ENCODE measurements at regions not wholly inside any gene's neighbourhood (a gene's known extent, or its start where the extent isn't known, plus 50 kb on each side); places are given as distances from the start of the nearest gene placed in this dataset.

DNA sequence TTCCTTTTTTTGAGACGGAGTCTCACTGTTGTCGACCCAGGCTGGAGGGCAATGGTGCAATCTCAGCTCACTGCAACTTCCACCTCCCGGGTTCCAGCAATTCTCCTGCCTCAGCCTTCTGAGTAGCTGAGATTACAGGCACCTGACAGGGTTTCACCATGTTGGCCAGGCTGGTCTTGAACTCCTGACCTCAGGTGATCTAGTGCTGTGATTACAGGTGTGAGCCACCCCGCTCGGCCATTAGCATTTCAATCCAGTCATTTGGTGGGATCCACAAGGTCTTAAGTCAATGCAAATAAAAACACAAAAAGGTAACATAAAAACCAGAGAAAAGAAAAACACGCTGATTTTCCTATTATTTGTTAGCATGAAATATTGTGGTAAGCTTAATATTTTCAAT is 1227.2 kb upstream of the TENM4 start:
- CTCF ChIA-PET, result no interaction called here
- DNase-seq (no peak), ATAC-seq (no peak)
- Mint-ChIP-seq H3K4me1 (no peaks in the 10 kb centered on the region), H3K9me3 (ENCODE audit: low read depth) (peaks cover 10% of the 10 kb centered on the region), H3K27ac (no peak overlapping the region), H3K4me3 (no peak overlapping the region), H3K27me3 (no peaks in the 10 kb centered on the region), H3K36me3 (no peaks in the 10 kb centered on the region)

DNA sequence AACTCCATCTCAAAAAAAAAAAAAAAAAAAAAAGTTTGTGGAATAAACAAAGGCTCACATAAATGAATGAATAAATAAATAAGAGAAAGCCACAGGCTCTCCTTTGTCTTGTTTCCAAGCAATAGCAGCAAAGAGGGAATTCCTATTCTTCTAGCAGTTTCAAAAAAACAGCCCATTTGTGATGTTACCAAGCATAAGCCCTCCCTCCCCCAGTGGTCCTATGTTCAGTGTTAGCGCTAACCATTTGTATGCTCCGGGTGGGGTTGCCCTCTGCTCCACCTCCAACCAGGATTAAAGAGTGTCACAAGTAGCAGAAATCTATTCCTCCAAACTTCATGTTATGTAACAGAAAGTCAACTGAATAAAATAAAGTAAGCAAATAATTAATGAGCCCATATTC is 1215.0 kb upstream of the TENM4 start:
- no peaks in the 10 kb centered on the region for H3K36me3 Mint-ChIP-seq
- no peak overlapping the region for H3K27ac Mint-ChIP-seq
- H3K9me3 Mint-ChIP-seq (ENCODE audit: low read depth), result peaks cover 7% of the 10 kb centered on the region
- no peaks in the 10 kb centered on the region for H3K27me3 Mint-ChIP-seq
- ATAC-seq (no peak), DNase-seq (no peak)
- CTCF ChIA-PET, result no interaction called here
- no peaks in the 10 kb centered on the region for H3K4me1 Mint-ChIP-seq
- no peak overlapping the region for H3K4me3 Mint-ChIP-seq

DNA sequence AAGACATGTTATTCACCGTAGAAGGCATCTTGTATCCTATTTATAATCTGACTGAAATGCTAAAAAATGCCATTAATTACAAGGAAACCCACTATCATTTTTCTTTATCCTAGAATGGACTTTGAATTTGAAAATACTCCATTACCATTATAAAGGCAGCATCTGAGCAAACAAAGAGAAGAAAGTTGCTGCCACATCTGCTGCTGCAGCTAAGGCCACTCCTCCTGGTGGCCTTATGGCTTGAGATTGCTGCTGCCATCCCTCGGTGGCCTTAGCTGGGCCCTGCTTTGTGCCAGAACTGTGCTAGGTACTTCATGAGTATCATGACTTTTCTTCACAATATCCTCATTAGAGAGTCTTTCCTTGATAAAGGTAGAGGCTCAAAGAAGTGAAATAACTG is 1210.1 kb upstream of the TENM4 start:
- ATAC-seq (no peak), DNase-seq (no peak)
- CTCF ChIA-PET, result no interaction called here
- Mint-ChIP-seq H3K27me3 (no peaks in the 10 kb centered on the region), H3K4me3 (no peak overlapping the region), H3K36me3 (no peaks in the 10 kb centered on the region), H3K9me3 (ENCODE audit: low read depth) (peaks cover 5% of the 10 kb centered on the region), H3K4me1 (no peaks in the 10 kb centered on the region), H3K27ac (no peak overlapping the region)

DNA sequence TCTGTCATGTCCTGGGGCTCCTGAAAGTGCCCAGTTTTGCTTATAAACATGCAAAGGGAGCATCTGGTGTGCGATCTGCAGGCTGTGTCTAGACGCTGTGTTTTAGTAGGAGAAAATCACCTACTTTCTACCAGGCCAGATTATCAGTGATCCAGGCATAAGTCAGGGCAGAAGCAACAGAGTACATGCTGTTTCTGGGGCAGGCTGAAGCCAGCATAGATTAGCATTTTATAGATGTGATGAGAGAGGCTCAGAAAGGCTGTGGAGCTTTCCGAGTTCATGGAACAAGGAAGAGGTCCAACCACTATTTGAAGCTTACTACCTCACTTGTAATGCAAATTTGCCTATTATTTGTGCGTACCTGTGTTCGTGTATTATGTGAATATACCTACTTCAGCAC is 1208.4 kb upstream of the TENM4 start:
- H3K27me3 Mint-ChIP-seq, result no peaks in the 10 kb centered on the region
- DNase-seq, result no peak
- no peaks in the 10 kb centered on the region for H3K4me1 Mint-ChIP-seq
- H3K4me3 Mint-ChIP-seq, result no peak overlapping the region
- CTCF ChIA-PET, result no interaction called here
- no peak overlapping the region for H3K27ac Mint-ChIP-seq
- H3K9me3 Mint-ChIP-seq (ENCODE audit: low read depth), result peaks cover 6% of the 10 kb centered on the region
- no peak for ATAC-seq
- no peaks in the 10 kb centered on the region for H3K36me3 Mint-ChIP-seq

DNA sequence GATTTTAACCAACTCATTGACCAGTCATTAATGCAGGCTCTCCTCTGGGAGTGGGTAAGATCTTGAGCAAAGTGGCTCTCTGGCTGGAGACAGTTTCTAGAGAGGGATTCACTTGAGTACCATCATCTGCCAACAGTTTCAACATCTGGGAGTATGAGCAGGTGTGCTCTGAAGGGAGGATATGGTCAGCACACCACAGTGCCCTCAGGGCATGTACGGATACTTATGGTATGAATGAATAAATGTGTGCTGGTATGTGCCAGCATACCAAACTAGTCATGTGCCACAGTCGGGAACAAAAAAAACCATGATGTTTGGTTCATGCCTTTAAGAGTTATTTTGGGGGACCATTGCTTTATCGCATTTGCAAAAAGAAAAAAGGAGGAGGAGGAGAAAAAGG is 1197.5 kb upstream of the TENM4 start:
- CTCF ChIA-PET, result no interaction called here

DNA sequence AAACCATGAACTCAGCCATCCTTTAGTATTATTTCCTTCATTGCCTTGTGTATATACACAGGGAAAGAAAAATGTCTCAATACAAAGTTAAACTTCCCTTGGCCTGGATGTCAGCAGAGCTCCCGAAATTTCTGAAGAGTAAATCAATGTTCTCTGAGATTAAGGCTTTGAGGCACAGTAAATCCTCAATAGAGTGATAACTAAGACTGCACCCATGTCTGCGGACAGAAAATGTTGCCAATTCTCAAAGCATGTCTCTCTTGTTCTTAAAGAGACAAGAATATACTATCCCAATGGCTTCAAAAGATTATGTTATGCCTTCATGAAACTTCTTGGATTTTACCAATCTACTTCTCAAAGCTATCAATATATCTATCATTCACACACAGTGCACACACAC is 1196.7 kb upstream of the TENM4 start:
- DNase-seq (no peak), ATAC-seq (no peak)
- no peaks in the 10 kb centered on the region for H3K27me3 Mint-ChIP-seq
- H3K4me3 Mint-ChIP-seq, result no peak overlapping the region
- H3K4me1 Mint-ChIP-seq, result no peaks in the 10 kb centered on the region
- CTCF ChIA-PET, result no interaction called here
- no peaks in the 10 kb centered on the region for H3K36me3 Mint-ChIP-seq
- no peak overlapping the region for H3K27ac Mint-ChIP-seq
- H3K9me3 Mint-ChIP-seq (ENCODE audit: low read depth), result peaks cover 7% of the 10 kb centered on the region

More for the DNA sequence above, 1197.5 kb upstream of the TENM4 start:
- Mint-ChIP-seq H3K27ac (no peak overlapping the region), H3K9me3 (ENCODE audit: low read depth) (peaks cover 7% of the 10 kb centered on the region), H3K36me3 (no peaks in the 10 kb centered on the region), H3K27me3 (no peaks in the 10 kb centered on the region), H3K4me1 (no peaks in the 10 kb centered on the region), H3K4me3 (no peak overlapping the region)
- ATAC-seq (no peak), DNase-seq (no peak)

DNA sequence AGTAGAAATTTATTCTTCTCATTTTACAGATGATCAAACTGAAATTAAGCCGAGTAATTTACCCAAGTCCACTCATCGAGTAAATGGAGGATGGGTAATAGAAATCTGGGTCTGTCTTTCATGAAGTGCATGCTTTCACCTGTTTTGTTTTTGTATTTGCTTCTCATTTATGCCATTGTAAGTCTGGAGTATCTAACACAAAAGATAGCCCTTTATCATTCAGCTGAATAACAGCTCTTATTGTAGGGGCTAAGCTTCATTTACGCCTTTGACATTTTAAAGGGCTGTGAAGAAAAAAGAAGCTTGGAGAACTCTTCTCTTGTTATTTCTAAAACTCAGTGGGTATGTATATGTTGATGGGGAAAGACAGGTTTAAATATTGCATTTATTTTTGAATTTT is 1196.2 kb upstream of the TENM4 start:
- H3K36me3 Mint-ChIP-seq, result no peaks in the 10 kb centered on the region
- H3K4me1 Mint-ChIP-seq, result no peaks in the 10 kb centered on the region
- no peak overlapping the region for H3K4me3 Mint-ChIP-seq
- peaks cover 7% of the 10 kb centered on the region for H3K9me3 Mint-ChIP-seq (ENCODE audit: low read depth)
- no peaks in the 10 kb centered on the region for H3K27me3 Mint-ChIP-seq
- CTCF ChIA-PET, result no interaction called here
- H3K27ac Mint-ChIP-seq, result no peak overlapping the region
- DNase-seq (no peak), ATAC-seq (no peak)

DNA sequence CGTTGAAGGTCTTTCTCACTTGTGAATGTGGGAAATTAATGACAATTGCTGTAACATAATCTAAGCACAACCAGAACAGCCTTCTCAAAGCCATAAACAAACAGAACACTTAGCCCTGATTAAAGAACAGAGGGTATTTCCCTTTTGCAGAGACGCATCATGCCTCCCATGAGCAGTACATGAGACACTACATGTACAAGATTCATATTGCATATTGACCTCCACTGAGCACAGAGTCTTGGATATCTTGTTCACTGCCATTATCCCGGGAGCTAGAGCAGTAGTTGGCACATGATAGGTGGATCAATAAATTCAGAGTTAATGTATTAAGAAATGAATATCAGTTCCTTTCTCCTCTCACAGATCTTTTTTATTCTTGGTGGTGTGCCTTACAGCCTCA is 1194.3 kb upstream of the TENM4 start:
- H3K27ac Mint-ChIP-seq, result no peak overlapping the region
- no peak overlapping the region for H3K4me3 Mint-ChIP-seq
- CTCF ChIA-PET, result no interaction called here
- ATAC-seq (no peak), DNase-seq (no peak)
- H3K4me1 Mint-ChIP-seq, result no peaks in the 10 kb centered on the region
- no peaks in the 10 kb centered on the region for H3K36me3 Mint-ChIP-seq
- H3K9me3 Mint-ChIP-seq (ENCODE audit: low read depth), result peaks cover 7% of the 10 kb centered on the region
- no peaks in the 10 kb centered on the region for H3K27me3 Mint-ChIP-seq

DNA sequence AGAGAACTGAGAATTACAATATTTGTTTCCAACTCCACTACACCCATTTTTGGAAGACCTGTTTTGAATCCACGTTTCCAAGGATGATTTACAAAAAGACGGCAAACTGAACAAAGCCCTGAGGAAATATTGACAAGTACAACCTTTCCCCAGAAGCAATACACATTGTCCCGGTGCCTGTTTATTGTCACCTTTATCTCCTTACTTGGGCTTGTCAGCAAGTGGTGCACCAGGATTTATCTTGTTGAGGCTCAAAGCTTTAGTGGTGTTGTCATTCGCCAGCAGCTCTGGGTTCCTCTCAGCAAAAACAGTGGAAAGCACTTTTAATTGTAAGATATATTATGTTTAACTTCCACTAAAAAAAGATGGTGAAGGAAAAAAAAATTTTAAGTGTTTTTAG is 1191.9 kb upstream of the TENM4 start:
- ATAC-seq (no peak), DNase-seq (no peak)
- no peak overlapping the region for H3K4me3 Mint-ChIP-seq
- H3K36me3 Mint-ChIP-seq, result no peaks in the 10 kb centered on the region
- H3K27ac Mint-ChIP-seq, result no peak overlapping the region
- H3K4me1 Mint-ChIP-seq, result no peaks in the 10 kb centered on the region
- peaks cover 2% of the 10 kb centered on the region for H3K9me3 Mint-ChIP-seq (ENCODE audit: low read depth)
- CTCF ChIA-PET, result no interaction called here
- no peaks in the 10 kb centered on the region for H3K27me3 Mint-ChIP-seq

DNA sequence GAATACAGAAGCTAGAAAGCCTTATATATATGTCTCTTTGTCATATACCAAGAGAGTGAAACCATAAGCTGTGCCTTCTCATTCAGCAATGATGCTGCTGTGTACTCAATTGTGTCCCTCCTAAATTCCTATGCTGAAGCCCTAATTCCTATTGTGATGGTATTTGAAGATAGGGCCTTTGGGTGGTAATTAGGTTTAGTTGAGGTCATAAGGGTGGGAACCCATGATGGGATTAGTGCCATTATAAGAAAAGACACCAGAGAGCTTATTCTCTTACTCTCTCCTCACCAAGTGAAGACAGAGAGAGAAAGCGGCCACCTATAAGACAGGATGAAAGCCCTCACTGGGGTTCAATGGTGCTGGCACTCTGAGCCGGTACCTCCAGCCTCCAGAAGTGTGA is 1191.3 kb upstream of the TENM4 start:
- Mint-ChIP-seq H3K27me3 (no peaks in the 10 kb centered on the region), H3K9me3 (ENCODE audit: low read depth) (peaks cover 2% of the 10 kb centered on the region), H3K4me3 (no peak overlapping the region), H3K36me3 (no peaks in the 10 kb centered on the region), H3K27ac (no peak overlapping the region), H3K4me1 (no peaks in the 10 kb centered on the region)
- ATAC-seq (no peak), DNase-seq (no peak)
- CTCF ChIA-PET, result no interaction called here

DNA sequence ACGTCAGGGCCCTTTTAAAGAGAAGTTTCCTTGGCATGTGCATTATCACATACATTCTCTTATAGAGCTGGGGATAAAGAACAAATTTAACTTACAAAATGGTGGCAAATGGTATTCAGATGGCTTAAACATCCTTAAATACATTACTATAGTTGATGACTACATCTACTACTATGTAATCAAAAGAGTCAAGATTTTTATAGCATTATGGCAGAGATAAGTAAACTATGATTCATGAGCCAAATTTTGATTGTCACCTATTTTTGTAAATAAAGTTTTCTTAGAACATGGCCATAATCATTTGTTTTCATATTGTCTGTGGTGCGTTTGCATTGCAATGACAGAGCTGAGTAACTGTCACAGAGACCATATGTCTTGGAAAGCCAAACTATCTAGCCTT is 1188.6 kb upstream of the TENM4 start:
- H3K27ac Mint-ChIP-seq, result no peak overlapping the region
- DNase-seq, result no peak
- no peaks in the 10 kb centered on the region for H3K36me3 Mint-ChIP-seq
- H3K27me3 Mint-ChIP-seq, result no peaks in the 10 kb centered on the region
- no peaks in the 10 kb centered on the region for H3K9me3 Mint-ChIP-seq (ENCODE audit: low read depth)
- ATAC-seq, result no peak
- H3K4me1 Mint-ChIP-seq, result no peaks in the 10 kb centered on the region
- CTCF ChIA-PET, result no interaction called here
- H3K4me3 Mint-ChIP-seq, result no peak overlapping the region

DNA sequence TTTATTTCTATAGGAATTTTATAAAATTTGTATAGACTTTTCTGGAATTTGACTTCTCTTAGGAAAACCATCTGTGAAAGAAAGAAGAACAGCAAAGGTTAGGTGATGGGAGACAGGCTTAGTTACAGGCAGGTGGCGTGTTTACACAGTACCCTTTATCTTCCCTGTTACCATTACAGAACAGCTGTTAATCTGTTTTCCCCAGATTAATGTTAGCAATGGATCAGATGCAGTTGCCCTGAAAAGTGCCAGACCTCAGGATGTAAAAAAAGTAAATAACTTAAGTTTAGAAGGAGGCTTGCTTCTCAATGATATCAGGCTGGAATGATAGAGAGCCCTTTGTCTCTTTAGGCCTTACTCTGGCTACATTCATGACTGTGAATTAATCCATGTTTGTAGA is 1186.5 kb upstream of the TENM4 start:
- ATAC-seq, result no peak
- no peaks in the 10 kb centered on the region for H3K9me3 Mint-ChIP-seq (ENCODE audit: low read depth)
- H3K4me3 Mint-ChIP-seq, result no peak overlapping the region
- H3K36me3 Mint-ChIP-seq, result no peaks in the 10 kb centered on the region
- H3K27me3 Mint-ChIP-seq, result no peaks in the 10 kb centered on the region
- no peaks in the 10 kb centered on the region for H3K4me1 Mint-ChIP-seq
- CTCF ChIA-PET, result no interaction called here
- DNase-seq, result no peak
- H3K27ac Mint-ChIP-seq, result no peak overlapping the region

DNA sequence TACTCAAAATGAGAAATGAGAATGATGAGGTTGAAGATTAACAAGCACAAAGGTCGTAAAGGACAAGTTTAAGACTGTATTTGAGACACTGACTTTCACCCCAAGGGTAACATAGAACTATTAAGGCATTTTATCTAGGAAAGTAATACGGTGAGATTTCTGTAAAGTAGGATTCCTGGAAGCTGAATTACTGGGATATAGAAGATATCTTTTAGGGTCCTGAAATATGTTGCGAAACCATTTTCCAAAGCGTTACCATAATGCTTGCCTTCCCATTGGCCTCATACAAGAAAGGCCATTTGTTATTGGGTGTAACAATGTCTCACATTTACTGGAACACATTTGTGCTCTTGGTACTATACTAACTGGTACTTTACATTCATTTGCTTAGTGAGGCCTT is 1185.9 kb upstream of the TENM4 start:
- no peak overlapping the region for H3K4me3 Mint-ChIP-seq
- ATAC-seq, result no peak

DNA sequence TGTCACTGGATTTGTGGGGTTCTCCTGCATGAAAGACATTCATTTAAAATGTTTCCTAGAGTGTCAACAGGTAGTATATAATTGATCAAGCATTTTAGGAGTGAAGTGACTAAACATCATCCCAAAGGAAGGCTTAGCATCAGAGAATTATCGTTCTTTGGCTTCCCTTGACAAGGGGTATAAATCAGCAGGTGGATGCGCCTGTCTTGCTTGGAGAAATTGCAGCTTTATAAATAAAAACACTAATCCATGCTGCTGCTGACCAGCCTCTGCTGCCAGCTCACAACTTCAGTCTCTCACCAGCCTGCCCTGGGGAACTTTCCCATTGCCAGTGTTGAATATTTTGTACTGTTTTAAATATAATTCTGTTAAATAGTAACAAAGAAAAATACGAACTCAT is 1184.7 kb upstream of the TENM4 start:
- Mint-ChIP-seq H3K9me3 (ENCODE audit: low read depth) (no peaks in the 10 kb centered on the region), H3K27ac (no peak overlapping the region), H3K36me3 (no peaks in the 10 kb centered on the region), H3K4me1 (no peaks in the 10 kb centered on the region), H3K27me3 (no peaks in the 10 kb centered on the region), H3K4me3 (no peak overlapping the region)
- ATAC-seq, result no peak
- CTCF ChIA-PET, result no interaction called here
- DNase-seq, result no peak

More for the DNA sequence above, 1185.9 kb upstream of the TENM4 start:
- H3K36me3 Mint-ChIP-seq, result no peaks in the 10 kb centered on the region
- no peak overlapping the region for H3K27ac Mint-ChIP-seq
- no peak for DNase-seq
- no peaks in the 10 kb centered on the region for H3K27me3 Mint-ChIP-seq
- CTCF ChIA-PET, result no interaction called here
- H3K9me3 Mint-ChIP-seq (ENCODE audit: low read depth), result no peaks in the 10 kb centered on the region
- H3K4me1 Mint-ChIP-seq, result no peaks in the 10 kb centered on the region

DNA sequence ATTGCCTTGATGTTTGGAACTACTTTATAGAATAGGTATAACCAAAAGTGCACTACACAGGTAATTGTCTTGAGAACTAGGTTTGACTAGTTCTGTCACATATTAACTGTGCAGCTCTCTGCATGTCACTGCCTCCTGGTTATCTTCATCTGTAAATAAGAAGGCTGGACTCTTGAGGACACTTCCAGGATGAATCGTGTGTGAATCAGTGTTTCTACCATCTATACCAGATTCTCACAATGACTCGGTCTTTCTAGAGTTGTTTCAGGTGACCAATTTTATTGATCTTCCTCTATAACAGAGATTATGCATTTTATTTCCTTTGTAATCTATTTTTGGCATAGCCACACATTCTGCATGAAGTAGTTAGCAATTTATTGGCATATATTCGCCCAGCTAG is 1181.0 kb upstream of the TENM4 start:
- no peak overlapping the region for H3K4me3 Mint-ChIP-seq
- CTCF ChIA-PET, result no interaction called here
- DNase-seq (no peak), ATAC-seq (no peak)
- no peak overlapping the region for H3K27ac Mint-ChIP-seq
- H3K36me3 Mint-ChIP-seq, result no peaks in the 10 kb centered on the region
- H3K27me3 Mint-ChIP-seq, result no peaks in the 10 kb centered on the region
- H3K4me1 Mint-ChIP-seq, result no peaks in the 10 kb centered on the region
- no peaks in the 10 kb centered on the region for H3K9me3 Mint-ChIP-seq (ENCODE audit: low read depth)

All from activated CD8-positive, alpha-beta memory T cell treated with anti-CD3 and anti-CD28 coated beads, Interleukin-2, amount 10 ng/mL, durations not matched to agents 7 days and 5 days (primary cell).